HL-60 (cell line): ENCODE measurements at regions not wholly inside any gene's neighbourhood (a gene's known extent, or its start where the extent isn't known, plus 50 kb on each side); places are given as distances from the start of the nearest gene placed in this dataset.

Source experiments
- CTCF ChIP-seq: IDR thresholded peaks from one replicate; pipeline ENCODE4 v1.5.1; 2011; ENCODE audit warnings: low read length, control low read depth, inconsistent platforms; ENCODE audit not compliant: insufficient read depth
- GABPA ChIP-seq: IDR thresholded peaks from 2 replicates; pipeline ENCODE4 v1.6.1; 2012; ENCODE audit warnings: low read depth
- POLR2AphosphoS5 ChIP-seq: IDR thresholded peaks from 2 replicates; pipeline ENCODE4 v1.6.1; 2012; ENCODE audit warnings: low read depth
- TF ChIP-seq, protein P1 (sequence below): IDR thresholded peaks from 2 replicates; pipeline ENCODE4 v1.6.1; 2012; ENCODE audit warnings: low read depth; ENCODE audit not compliant: insufficient replicate concordance

- TF ChIP-seq CTCF (no peak), GABPA (no peak), POLR2AphosphoS5 (no peak)
- TF ChIP-seq, protein P1, sequence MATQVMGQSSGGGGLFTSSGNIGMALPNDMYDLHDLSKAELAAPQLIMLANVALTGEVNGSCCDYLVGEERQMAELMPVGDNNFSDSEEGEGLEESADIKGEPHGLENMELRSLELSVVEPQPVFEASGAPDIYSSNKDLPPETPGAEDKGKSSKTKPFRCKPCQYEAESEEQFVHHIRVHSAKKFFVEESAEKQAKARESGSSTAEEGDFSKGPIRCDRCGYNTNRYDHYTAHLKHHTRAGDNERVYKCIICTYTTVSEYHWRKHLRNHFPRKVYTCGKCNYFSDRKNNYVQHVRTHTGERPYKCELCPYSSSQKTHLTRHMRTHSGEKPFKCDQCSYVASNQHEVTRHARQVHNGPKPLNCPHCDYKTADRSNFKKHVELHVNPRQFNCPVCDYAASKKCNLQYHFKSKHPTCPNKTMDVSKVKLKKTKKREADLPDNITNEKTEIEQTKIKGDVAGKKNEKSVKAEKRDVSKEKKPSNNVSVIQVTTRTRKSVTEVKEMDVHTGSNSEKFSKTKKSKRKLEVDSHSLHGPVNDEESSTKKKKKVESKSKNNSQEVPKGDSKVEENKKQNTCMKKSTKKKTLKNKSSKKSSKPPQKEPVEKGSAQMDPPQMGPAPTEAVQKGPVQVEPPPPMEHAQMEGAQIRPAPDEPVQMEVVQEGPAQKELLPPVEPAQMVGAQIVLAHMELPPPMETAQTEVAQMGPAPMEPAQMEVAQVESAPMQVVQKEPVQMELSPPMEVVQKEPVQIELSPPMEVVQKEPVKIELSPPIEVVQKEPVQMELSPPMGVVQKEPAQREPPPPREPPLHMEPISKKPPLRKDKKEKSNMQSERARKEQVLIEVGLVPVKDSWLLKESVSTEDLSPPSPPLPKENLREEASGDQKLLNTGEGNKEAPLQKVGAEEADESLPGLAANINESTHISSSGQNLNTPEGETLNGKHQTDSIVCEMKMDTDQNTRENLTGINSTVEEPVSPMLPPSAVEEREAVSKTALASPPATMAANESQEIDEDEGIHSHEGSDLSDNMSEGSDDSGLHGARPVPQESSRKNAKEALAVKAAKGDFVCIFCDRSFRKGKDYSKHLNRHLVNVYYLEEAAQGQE: no peak
Observed at GRCh38 chr21:20703112-20703767, 295.0 kb upstream of the NCAM2 start.
